ENCODE measurements at regions not wholly inside any gene's neighbourhood (a gene's known extent, or its start where the extent isn't known, plus 50 kb on each side); places are given as distances from the start of the nearest gene placed in this dataset.

- no peak for FAIRE-seq
Observed at GRCh38 chr4:110675426-110675825, 52.5 kb upstream of the PITX2 start.

- FAIRE-seq, result no peak
Observed at GRCh38 chr4:110676241-110676640, 53.4 kb upstream of the PITX2 start.

- no peak for FAIRE-seq
Observed at GRCh38 chr4:110678517-110679227, 55.8 kb upstream of the PITX2 start.

GRCh38 chr4:110680265-110680664 lies 57.4 kb upstream of the PITX2 start:
- FAIRE-seq, result no peak

- FAIRE-seq, result no peak
Observed at GRCh38 chr4:110681381-110681780, 58.5 kb upstream of the PITX2 start.

GRCh38 chr4:110682311-110682710 lies 59.4 kb upstream of the PITX2 start:
- FAIRE-seq, result no peak

GRCh38 chr4:110683601-110684000 lies 60.7 kb upstream of the PITX2 start:
- FAIRE-seq, result no peak

- no peak for FAIRE-seq
Observed at GRCh38 chr4:110702326-110702725, 79.4 kb upstream of the PITX2 start.

- no peak for FAIRE-seq
Observed at GRCh38 chr4:110704748-110705439, 82.0 kb upstream of the PITX2 start.

GRCh38 chr4:110705440-110705782 lies 82.5 kb upstream of the PITX2 start:
- no peak for FAIRE-seq

- FAIRE-seq, result no peak
Observed at GRCh38 chr4:110710070-110710469, 87.2 kb upstream of the PITX2 start.

- FAIRE-seq, result no peak
Observed at GRCh38 chr4:110712486-110712885, 89.6 kb upstream of the PITX2 start.

GRCh38 chr4:110730318-110730717 lies 107.4 kb upstream of the PITX2 start:
- no peak for FAIRE-seq

- no peak for FAIRE-seq
Observed at GRCh38 chr4:110733901-110734300, 111.0 kb upstream of the PITX2 start.

GRCh38 chr4:110735686-110736085 lies 112.8 kb upstream of the PITX2 start:
- FAIRE-seq, result no peak

- FAIRE-seq, result no peak
Observed at GRCh38 chr4:110737931-110738330, 115.1 kb upstream of the PITX2 start.

GRCh38 chr4:110742143-110742542 lies 119.3 kb upstream of the PITX2 start:
- FAIRE-seq, result no peak

GRCh38 chr4:110748071-110748470 lies 125.2 kb upstream of the PITX2 start:
- no peak for FAIRE-seq

GRCh38 chr4:110751183-110751582 lies 128.3 kb upstream of the PITX2 start:
- FAIRE-seq, result no peak

- no peak for FAIRE-seq
Observed at GRCh38 chr4:110751986-110752385, 129.1 kb upstream of the PITX2 start.

GRCh38 chr4:110753466-110753865 lies 130.6 kb upstream of the PITX2 start:
- no peak for FAIRE-seq

GRCh38 chr4:110754716-110755115 lies 131.8 kb upstream of the PITX2 start:
- no peak for FAIRE-seq

- FAIRE-seq, result no peak
Observed at GRCh38 chr4:110769578-110769977, 146.7 kb upstream of the PITX2 start.

- no peak for FAIRE-seq
Observed at GRCh38 chr4:110770353-110770752, 147.5 kb upstream of the PITX2 start.

- FAIRE-seq, result no peak
Observed at GRCh38 chr4:110778521-110778920, 155.6 kb upstream of the PITX2 start.

Measured in TTC549 (cell line).